Liver (tissue), 3 donors: ENCODE measurements at regions not wholly inside any gene's neighbourhood (a gene's known extent, or its start where the extent isn't known, plus 50 kb on each side); places are given as distances from the start of the nearest gene placed in this dataset.

ENCODE experiments used
- FOXA1 ChIP-seq: IDR thresholded peaks from 2 replicates; pipeline ENCODE4 v1.6.1; 2016; ENCODE audit warnings: antibody characterized with exemption
- GABPA ChIP-seq, 2 donors: IDR thresholded peaks in 1 of 2; conservative IDR thresholded peaks in 1 of 2; 2 replicates each; pipeline ENCODE4 v1.6.1; 2016; ENCODE audit warnings: antibody characterized with exemption in 2 of 2, mild to moderate bottlenecking in 1 of 2, moderate library complexity in 1 of 2
- HNF4G ChIP-seq: IDR thresholded peaks from 2 replicates; pipeline ENCODE4 v1.6.1; 2016; ENCODE audit warnings: antibody characterized with exemption
- JUND ChIP-seq, 2 donors: IDR thresholded peaks; 2 replicates each; pipeline ENCODE4 v1.6.1; 2016; ENCODE audit warnings: antibody characterized with exemption in 2 of 2
- RAD21 ChIP-seq, 2 donors: IDR thresholded peaks; 2 replicates each; pipeline ENCODE4 v1.6.1; 2016; ENCODE audit warnings: antibody characterized with exemption in 2 of 2, mild to moderate bottlenecking in 2 of 2
- RXRA ChIP-seq, 2 donors: IDR thresholded peaks; 2 replicates each; pipeline ENCODE4 v1.6.1; 2017 to 2018; ENCODE audit warnings: antibody characterized with exemption in 2 of 2, mild to moderate bottlenecking in 1 of 2
- SP1 ChIP-seq: IDR thresholded peaks from 2 replicates; pipeline ENCODE4 v1.6.1; 2018; ENCODE audit warnings: antibody characterized with exemption, mild to moderate bottlenecking
- TAF1 ChIP-seq: conservative IDR thresholded peaks from 2 replicates; pipeline ENCODE4 v1.6.1; 2016; ENCODE audit warnings: antibody characterized with exemption, mild to moderate bottlenecking
- YY1 ChIP-seq: IDR thresholded peaks from 2 replicates; pipeline ENCODE4 v1.6.1; 2016; ENCODE audit warnings: antibody characterized with exemption, mild to moderate bottlenecking
- TF ChIP-seq, protein P1 (sequence below): IDR thresholded peaks from 2 replicates; pipeline ENCODE4 v1.6.1; 2016; ENCODE audit warnings: antibody characterized with exemption
- TF ChIP-seq, protein P2 (sequence below): fragments of 150-350 bp; IDR thresholded peaks from 2 replicates; pipeline ENCODE4 v1.5.1; 2017; ENCODE audit warnings: improper control_type of control experiment, low read depth, low read length; ENCODE audit not compliant: missing input control
- TF ChIP-seq, protein P3 (sequence below): IDR thresholded peaks from 2 replicates; pipeline ENCODE4 v1.6.1; 2016; ENCODE audit warnings: antibody characterized with exemption
- TF ChIP-seq, protein P4 (sequence below): IDR thresholded peaks from 2 replicates; pipeline ENCODE4 v1.6.1; 2016; ENCODE audit warnings: antibody characterized with exemption, mild to moderate bottlenecking
- donor health status: healthy.
- donor health status: healthy.

DNA sequence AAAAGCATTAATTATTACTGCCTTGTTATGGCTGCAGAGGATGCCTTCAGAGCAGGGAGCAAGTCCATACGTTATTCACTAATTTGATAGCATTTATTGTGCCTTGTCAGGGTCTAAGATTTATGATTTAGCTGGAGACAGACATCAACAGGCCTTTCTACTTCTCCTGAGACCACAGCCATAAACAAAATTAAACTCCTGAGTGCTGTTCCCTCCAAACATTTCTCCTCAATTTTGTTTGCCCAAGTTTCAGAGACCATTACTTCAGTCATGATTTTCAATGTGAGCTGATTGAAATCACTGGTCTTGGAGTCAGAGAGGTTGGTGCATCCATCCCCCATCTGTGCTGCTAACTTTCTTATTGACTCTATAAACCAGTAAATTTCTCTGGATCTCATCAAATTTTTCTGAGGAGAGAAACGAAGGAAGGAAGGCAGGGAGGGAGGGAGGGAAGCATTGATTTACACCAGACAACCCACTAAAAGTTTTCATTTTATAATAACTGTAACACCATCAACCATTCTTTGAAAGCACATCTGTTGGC is 423.6 kb upstream of the CDH11 start:
- TF ChIP-seq, protein P1, sequence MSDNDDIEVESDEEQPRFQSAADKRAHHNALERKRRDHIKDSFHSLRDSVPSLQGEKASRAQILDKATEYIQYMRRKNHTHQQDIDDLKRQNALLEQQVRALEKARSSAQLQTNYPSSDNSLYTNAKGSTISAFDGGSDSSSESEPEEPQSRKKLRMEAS: no peak
- TF ChIP-seq, protein P2, sequence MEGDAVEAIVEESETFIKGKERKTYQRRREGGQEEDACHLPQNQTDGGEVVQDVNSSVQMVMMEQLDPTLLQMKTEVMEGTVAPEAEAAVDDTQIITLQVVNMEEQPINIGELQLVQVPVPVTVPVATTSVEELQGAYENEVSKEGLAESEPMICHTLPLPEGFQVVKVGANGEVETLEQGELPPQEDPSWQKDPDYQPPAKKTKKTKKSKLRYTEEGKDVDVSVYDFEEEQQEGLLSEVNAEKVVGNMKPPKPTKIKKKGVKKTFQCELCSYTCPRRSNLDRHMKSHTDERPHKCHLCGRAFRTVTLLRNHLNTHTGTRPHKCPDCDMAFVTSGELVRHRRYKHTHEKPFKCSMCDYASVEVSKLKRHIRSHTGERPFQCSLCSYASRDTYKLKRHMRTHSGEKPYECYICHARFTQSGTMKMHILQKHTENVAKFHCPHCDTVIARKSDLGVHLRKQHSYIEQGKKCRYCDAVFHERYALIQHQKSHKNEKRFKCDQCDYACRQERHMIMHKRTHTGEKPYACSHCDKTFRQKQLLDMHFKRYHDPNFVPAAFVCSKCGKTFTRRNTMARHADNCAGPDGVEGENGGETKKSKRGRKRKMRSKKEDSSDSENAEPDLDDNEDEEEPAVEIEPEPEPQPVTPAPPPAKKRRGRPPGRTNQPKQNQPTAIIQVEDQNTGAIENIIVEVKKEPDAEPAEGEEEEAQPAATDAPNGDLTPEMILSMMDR: no peak
- no peak for TF ChIP-seq YY1
- TF ChIP-seq, protein P3, sequence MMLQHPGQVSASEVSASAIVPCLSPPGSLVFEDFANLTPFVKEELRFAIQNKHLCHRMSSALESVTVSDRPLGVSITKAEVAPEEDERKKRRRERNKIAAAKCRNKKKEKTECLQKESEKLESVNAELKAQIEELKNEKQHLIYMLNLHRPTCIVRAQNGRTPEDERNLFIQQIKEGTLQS: no peak
- TF ChIP-seq RAD21 (IDR thresholded peaks at IDR 0.05): no peak
- TF ChIP-seq JUND (IDR thresholded peaks at IDR 0.05): no peak
- TF ChIP-seq, protein P4, sequence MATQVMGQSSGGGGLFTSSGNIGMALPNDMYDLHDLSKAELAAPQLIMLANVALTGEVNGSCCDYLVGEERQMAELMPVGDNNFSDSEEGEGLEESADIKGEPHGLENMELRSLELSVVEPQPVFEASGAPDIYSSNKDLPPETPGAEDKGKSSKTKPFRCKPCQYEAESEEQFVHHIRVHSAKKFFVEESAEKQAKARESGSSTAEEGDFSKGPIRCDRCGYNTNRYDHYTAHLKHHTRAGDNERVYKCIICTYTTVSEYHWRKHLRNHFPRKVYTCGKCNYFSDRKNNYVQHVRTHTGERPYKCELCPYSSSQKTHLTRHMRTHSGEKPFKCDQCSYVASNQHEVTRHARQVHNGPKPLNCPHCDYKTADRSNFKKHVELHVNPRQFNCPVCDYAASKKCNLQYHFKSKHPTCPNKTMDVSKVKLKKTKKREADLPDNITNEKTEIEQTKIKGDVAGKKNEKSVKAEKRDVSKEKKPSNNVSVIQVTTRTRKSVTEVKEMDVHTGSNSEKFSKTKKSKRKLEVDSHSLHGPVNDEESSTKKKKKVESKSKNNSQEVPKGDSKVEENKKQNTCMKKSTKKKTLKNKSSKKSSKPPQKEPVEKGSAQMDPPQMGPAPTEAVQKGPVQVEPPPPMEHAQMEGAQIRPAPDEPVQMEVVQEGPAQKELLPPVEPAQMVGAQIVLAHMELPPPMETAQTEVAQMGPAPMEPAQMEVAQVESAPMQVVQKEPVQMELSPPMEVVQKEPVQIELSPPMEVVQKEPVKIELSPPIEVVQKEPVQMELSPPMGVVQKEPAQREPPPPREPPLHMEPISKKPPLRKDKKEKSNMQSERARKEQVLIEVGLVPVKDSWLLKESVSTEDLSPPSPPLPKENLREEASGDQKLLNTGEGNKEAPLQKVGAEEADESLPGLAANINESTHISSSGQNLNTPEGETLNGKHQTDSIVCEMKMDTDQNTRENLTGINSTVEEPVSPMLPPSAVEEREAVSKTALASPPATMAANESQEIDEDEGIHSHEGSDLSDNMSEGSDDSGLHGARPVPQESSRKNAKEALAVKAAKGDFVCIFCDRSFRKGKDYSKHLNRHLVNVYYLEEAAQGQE: no peak
- no peak for TF ChIP-seq SP1
- no peak for TF ChIP-seq TAF1
- no peak for TF ChIP-seq HNF4G
- no peak for TF ChIP-seq RXRA (IDR thresholded peaks at IDR 0.05)
- TF ChIP-seq FOXA1: no peak
- no peak for TF ChIP-seq GABPA (IDR thresholded peaks at IDR 0.05 in 1 of 2, conservative IDR thresholded peaks at IDR 0.05 in 1 of 2)
